GM21723 (cell line): ENCODE measurements at regions not wholly inside any gene's neighbourhood (a gene's known extent, or its start where the extent isn't known, plus 50 kb on each side); places are given as distances from the start of the nearest gene placed in this dataset.

ENCODE experiments used
- ATAC-seq: cut with Tn5 transposase; IDR thresholded peaks from one replicate; pipeline ENCODE4 v1.9.1; 2021; ENCODE audit warnings: mild to moderate bottlenecking, moderate library complexity; ENCODE audit not compliant: unreplicated experiment

GRCh38 chr6:163663575-163663974 is 249.1 kb downstream of the QKI start:
- ATAC-seq = no peak

- ATAC-seq = no peak
These were observed 248.2 kb downstream of the QKI start for GRCh38 chr6:163662604-163663225.

- peak; percentile 99 for ATAC-seq
These were observed 246.8 kb downstream of the QKI start for GRCh38 chr6:163661272-163661671.

- ATAC-seq = no peak
These were observed 245.3 kb downstream of the QKI start for GRCh38 chr6:163659803-163660202.

- peak; percentile 63 for ATAC-seq
These were observed 241.0 kb downstream of the QKI start for GRCh38 chr6:163655217-163656121.

GRCh38 chr6:163651915-163652668 is 237.6 kb downstream of the QKI start:
- ATAC-seq = no peak

- no peak for ATAC-seq
These were observed 236.9 kb downstream of the QKI start for GRCh38 chr6:163651426-163651825.

GRCh38 chr6:163648868-163649267 is 234.3 kb downstream of the QKI start:
- ATAC-seq = no peak

GRCh38 chr6:163647624-163648023 is 233.1 kb downstream of the QKI start:
- ATAC-seq = no peak

- ATAC-seq = no peak
These were observed 232.3 kb downstream of the QKI start for GRCh38 chr6:163646866-163647265.

- no peak for ATAC-seq
These were observed 231.6 kb downstream of the QKI start for GRCh38 chr6:163646133-163646532.

- no peak for ATAC-seq
These were observed 231.0 kb downstream of the QKI start for GRCh38 chr6:163645560-163645959.

GRCh38 chr6:163643866-163644265 is 229.3 kb downstream of the QKI start:
- ATAC-seq = no peak

GRCh38 chr6:163641706-163642105 is 227.2 kb downstream of the QKI start:
- ATAC-seq = no peak

- no peak for ATAC-seq
These were observed 226.1 kb downstream of the QKI start for GRCh38 chr6:163640641-163641040.

GRCh38 chr6:163637524-163637923 is 223.0 kb downstream of the QKI start:
- ATAC-seq = peak; percentile 94

- no peak for ATAC-seq
These were observed 221.3 kb downstream of the QKI start for GRCh38 chr6:163635731-163636364.

- ATAC-seq = no peak
These were observed 220.8 kb downstream of the QKI start for GRCh38 chr6:163635315-163635714.

- ATAC-seq = no peak
These were observed 220.0 kb downstream of the QKI start for GRCh38 chr6:163634211-163635171.

GRCh38 chr6:163630991-163631390 is 216.5 kb downstream of the QKI start:
- no peak for ATAC-seq
